ENCODE measurements at regions not wholly inside any gene's neighbourhood (a gene's known extent, or its start where the extent isn't known, plus 50 kb on each side); places are given as distances from the start of the nearest gene placed in this dataset.

GRCh38 chr6:134630508-134631121, 312.7 kb upstream of the SGK1 start:
- TF ChIP-seq ZZZ3 (IDR thresholded peaks at IDR 0.05) (no peak), ZBTB7A (IDR thresholded peaks at IDR 0.05; ENCODE audit: borderline replicate concordance, control insufficient read depth, low read depth, low read length) (no peak), TFAM (CRISPR knock-in tag; conservative IDR thresholded peaks at IDR 0.05) (no peak), JUND (IDR thresholded peaks at IDR 0.05; ENCODE audit: borderline replicate concordance, low read depth, low read length) (no peak), JUND (tag; IDR thresholded peaks at IDR 0.05; ENCODE audit: borderline replicate concordance, low read depth, low read length) (no peak), JUN (IDR thresholded peaks at IDR 0.05; ENCODE audit: borderline replicate concordance, low read depth, low read length) (no peak), JUN (CRISPR knock-in tag; IDR thresholded peaks at IDR 0.05; ENCODE audit: borderline replicate concordance) (no peak), EZH2 (IDR thresholded peaks at IDR 0.05; ENCODE audit: borderline replicate concordance, low read depth, low read length) (no peak), SIN3A (IDR thresholded peaks at IDR 0.05; ENCODE audit: borderline replicate concordance in 2 of 2, control insufficient read depth in 1 of 2, low read depth in 2 of 2, low read length in 2 of 2) (no peak)
